ENCODE measurements at regions not wholly inside any gene's neighbourhood (a gene's known extent, or its start where the extent isn't known, plus 50 kb on each side); places are given as distances from the start of the nearest gene placed in this dataset.

- in situ Hi-C loops (cut with HindIII; ENCODE audit: low sequenced_read_pairs): no loop called here
Measured at GRCh38 chr12:91978143-91978542, 167.5 kb downstream of the BTG1 start.

DNA sequence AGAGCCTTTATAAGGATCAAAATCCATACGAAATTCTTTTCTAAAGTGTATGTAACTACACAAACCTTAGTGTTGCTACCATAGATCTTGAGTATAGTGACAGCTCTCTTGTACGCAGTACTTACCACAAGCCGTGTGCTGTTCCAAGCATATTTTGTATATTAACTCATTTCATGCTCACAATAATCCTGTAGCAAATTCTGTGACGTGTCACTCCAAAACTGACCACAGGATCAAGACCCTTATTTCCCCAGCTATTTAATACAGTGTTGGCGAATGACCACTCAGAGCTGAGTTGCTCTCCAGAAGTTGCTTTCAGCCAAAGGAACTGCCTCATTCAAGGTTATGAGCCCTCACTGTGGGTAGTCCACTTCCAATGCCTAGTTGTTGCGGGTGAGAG, 169.8 kb downstream of the BTG1 start:
- in situ Hi-C loops (cut with HindIII; ENCODE audit: low sequenced_read_pairs): no loop called here

DNA sequence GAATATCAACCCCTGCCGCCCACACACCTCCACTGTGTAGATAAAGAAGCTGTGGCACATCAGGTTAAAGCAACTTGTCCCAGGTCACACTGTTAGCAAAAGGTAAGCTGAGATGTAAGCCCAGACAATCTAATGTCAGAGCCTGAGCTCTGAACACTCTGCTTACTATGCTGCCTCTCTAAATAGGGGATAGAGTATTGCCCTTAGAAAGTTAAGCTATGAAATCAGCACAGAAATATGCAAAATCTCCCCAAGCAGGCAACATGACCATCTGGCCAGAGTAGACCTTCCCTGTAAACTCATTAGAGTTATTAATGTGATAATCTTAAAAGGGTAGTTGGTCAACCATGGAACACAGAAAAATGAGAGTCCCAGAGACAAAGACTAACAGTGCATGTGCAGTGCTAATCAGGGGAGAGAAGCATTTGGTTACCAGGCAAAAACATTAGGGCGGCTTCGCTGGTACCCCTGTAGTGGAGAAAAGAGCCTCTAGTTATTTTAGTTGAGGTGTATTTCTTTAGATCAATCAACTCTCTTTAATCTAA, 171.0 kb downstream of the BTG1 start:
- in situ Hi-C loops (cut with HindIII; ENCODE audit: low sequenced_read_pairs): no loop called here

- in situ Hi-C loops (cut with HindIII; ENCODE audit: low sequenced_read_pairs): no loop called here
Measured at GRCh38 chr12:91973813-91974212, 171.8 kb downstream of the BTG1 start.

DNA sequence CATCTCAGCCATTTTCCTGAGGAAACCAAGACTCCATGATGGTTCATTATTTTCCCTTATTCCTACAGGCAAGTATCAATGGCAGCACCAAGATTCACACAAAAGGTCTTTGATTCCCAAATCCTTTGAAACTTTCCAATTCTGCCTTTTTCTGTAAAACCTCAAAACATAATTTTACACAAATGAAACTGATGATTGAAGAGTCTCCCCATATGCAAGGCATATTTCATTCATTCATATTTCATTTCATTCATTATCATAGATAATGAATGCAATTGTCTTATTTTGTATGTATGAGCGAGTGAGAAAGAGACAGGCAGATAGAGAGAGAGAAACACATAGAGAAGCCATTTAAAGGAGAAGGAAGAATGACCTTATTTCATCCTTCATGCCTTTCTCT, 172.8 kb downstream of the BTG1 start:
- in situ Hi-C loops (cut with HindIII; ENCODE audit: low sequenced_read_pairs): no loop called here

- in situ Hi-C loops (cut with HindIII; ENCODE audit: low sequenced_read_pairs): no loop called here
Measured at GRCh38 chr12:91968777-91969171, 176.9 kb downstream of the BTG1 start.

- in situ Hi-C loops (cut with HindIII; ENCODE audit: low sequenced_read_pairs): no loop called here
Measured at GRCh38 chr12:91968076-91968776, 177.4 kb downstream of the BTG1 start.

DNA sequence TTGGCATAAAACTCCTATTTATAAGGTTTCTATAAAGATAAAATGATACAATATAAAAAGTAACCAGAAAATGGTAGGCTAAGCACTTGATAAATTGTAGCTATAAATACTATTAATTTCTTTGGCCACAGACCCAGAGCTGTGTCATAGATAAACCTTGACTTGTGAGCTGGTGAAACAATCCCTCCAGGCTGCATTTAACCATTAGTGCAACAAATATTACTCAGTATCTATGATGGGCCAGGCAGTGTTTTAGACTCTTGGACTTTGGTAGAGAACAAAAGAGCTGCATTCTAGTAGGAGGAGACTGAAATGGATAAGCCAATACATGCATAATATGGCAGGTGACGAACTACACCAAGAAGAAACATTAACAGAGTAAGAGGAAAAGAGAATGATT, 178.1 kb downstream of the BTG1 start:
- in situ Hi-C loops (cut with HindIII; ENCODE audit: low sequenced_read_pairs): no loop called here

- in situ Hi-C loops (cut with HindIII; ENCODE audit: low sequenced_read_pairs): no loop called here
Measured at GRCh38 chr12:91965781-91966180, 179.9 kb downstream of the BTG1 start.

- in situ Hi-C loops (cut with HindIII; ENCODE audit: low sequenced_read_pairs): no loop called here
Measured at GRCh38 chr12:91964501-91964900, 181.1 kb downstream of the BTG1 start.

GRCh38 chr12:91959220-91959619, 186.4 kb downstream of the BTG1 start:
- in situ Hi-C loops (cut with HindIII; ENCODE audit: low sequenced_read_pairs): no loop called here

DNA sequence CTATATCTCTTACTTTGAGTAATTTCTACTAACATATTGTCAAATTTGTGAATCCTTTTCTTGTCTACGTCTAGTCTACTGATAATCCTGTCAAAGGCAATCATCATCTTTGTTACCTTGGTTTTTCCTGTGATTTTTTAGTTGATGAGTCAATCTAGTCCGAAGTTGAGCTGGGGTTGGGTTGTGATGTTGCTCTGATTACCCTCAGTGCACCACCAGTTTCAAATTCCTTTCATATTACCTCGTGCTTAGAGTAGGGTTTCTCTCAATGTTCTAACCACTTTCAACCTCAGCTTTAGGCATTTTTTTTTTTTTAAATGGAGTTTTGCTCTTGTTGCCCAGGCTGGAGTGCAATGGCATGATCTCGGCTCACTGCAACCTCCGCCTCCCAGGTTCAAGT, 186.8 kb downstream of the BTG1 start:
- in situ Hi-C loops (cut with HindIII; ENCODE audit: low sequenced_read_pairs): no loop called here

GRCh38 chr12:91954747-91955146, 190.9 kb downstream of the BTG1 start:
- in situ Hi-C loops (cut with HindIII; ENCODE audit: low sequenced_read_pairs): no loop called here

DNA sequence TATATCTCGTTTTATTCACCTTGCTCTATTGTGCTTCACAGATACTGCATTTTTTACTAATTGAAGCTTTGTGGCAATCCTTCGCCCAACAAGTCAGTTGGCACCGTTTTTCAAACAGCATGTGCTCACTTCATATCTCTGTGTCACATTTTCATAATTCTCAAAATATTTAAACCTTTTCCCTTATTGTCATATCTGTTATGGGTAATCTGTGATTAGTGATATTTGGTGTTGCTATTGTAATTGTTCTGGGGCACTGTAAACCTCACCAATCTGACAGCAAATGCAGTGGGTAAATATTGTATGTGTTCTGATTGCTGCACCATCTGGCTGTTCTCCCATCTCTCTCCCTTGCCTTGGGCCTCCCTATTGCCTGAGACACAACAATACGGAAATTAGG, 191.3 kb downstream of the BTG1 start:
- in situ Hi-C loops (cut with HindIII; ENCODE audit: low sequenced_read_pairs): no loop called here

- in situ Hi-C loops (cut with HindIII; ENCODE audit: low sequenced_read_pairs): no loop called here
Measured at GRCh38 chr12:91952916-91953315, 192.7 kb downstream of the BTG1 start.

- in situ Hi-C loops (cut with HindIII; ENCODE audit: low sequenced_read_pairs): no loop called here
Measured at GRCh38 chr12:91951571-91951970, 194.1 kb downstream of the BTG1 start.

DNA sequence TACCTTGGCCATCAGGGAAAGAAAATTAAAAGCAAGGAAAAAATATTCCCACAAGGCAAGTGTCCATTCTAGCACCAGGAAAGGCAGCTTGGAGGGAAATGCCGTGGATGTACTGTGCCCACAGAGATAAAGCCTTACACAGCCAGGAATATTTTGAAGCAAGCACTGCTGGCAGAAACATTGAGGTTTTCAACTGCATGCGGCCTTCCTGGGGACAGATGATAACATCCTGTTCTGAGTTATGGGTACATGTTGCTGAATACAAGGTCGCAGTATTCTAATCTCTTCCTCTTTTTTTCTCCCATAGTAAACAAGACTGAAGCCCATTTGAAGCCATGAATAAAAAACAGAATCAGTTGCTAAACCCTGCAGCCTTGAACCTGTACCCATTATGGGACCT, 197.1 kb downstream of the BTG1 start:
- in situ Hi-C loops (cut with HindIII; ENCODE audit: low sequenced_read_pairs): no loop called here

GRCh38 chr12:91947459-91947858, 198.2 kb downstream of the BTG1 start:
- in situ Hi-C loops (cut with HindIII; ENCODE audit: low sequenced_read_pairs): no loop called here

DNA sequence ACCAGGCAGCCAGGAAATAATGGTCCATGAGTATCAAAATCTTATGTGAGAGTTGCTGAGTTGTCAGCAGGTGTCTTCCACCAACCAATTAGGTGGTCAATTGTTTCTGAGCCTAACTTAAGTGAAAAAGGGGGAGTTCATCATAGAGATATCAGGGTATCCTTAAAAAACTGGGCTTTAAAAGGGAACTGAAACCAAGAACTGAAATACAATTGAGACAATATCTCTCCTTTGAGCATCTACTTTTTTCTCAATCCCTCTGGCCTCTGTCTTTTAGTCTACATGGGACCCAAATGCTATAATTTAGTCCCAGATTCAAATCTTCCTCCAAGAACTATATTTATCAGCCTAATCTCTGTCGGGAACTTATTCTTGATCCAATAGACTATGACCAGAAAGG, 201.0 kb downstream of the BTG1 start:
- in situ Hi-C loops (cut with HindIII; ENCODE audit: low sequenced_read_pairs): no loop called here

DNA sequence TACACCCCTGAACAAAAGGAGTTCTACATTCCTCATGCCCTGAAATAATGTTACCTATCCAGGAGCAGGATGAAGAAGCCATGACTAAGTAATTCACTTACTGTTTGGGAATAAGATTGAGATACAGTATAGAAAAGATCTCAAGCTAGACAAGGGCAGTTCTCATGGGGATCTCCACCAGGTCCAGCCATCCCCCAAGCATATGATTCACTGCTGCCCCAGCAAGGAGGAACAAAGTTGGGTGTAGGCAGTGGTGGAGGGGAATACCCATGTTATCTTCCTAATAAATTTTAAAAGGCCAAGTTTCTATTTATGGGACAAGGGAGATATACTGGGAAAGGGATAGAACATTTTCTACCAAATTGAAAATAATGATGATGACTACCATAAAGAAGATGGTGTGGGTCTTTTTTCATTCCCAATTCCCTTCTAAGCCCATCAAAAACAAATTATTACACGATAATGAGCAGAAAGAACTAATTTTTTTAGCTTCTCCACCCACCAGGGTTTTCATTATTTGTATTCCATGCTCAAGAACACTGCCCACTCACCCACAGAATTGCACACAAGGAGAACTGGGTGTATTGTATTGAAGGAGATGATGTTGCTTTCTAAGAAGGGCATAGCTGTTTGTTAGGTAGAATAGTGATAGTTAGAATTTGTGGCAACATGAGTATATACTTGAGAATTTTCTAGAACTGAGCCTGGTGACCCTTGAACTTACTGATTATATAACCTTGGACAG, 204.6 kb downstream of the BTG1 start:
- in situ Hi-C loops (cut with HindIII; ENCODE audit: low sequenced_read_pairs): no loop called here

- in situ Hi-C loops (cut with HindIII; ENCODE audit: low sequenced_read_pairs): no loop called here
Measured at GRCh38 chr12:91940322-91940721, 205.3 kb downstream of the BTG1 start.

GRCh38 chr12:91937706-91938105, 207.9 kb downstream of the BTG1 start:
- in situ Hi-C loops (cut with HindIII; ENCODE audit: low sequenced_read_pairs): no loop called here

Data from DLD1 (cell line).